Ovary (tissue), 7 donors: ENCODE measurements at regions not wholly inside any gene's neighbourhood (a gene's known extent, or its start where the extent isn't known, plus 50 kb on each side); places are given as distances from the start of the nearest gene placed in this dataset.
"Not testable (repeated sequence)": the region's sequence is repeated elsewhere in the genome, so short reads cannot be mapped to it uniquely, and the experiment has no call there.

Experiments
- DNase-seq, 5 donors: peaks; one replicate each; pipeline ENCODE4 v3.0.0-alpha.2; 2019 to 2020
- H3K27ac ChIP-seq, 2 donors: fragments of 200-600 bp; one replicate each; pipeline versions ENCODE4 v1.5.1 to v1.8.0; 2019 to 2022
- H3K27me3 ChIP-seq: fragments of 200-600 bp; one replicate; pipeline ENCODE4 v1.8.0; 2022
- H3K36me3 ChIP-seq: fragments of 200-600 bp; sonication (generic); one replicate; pipeline ENCODE4 v1.5.1; 2019
- H3K4me1 ChIP-seq: one replicate; pipeline ENCODE4 v1.8.1; 2013; ENCODE audit warnings: mild to moderate bottlenecking, moderate library complexity; ENCODE audit not compliant: insufficient read depth
- H3K4me3 ChIP-seq: fragments of 200-600 bp; sonication (generic); one replicate; pipeline ENCODE4 v1.5.1; 2017
- H3K9me3 ChIP-seq, 2 donors: fragments of 200-600 bp in 1 of 2; sonication (generic) in 1 of 2; one replicate each; pipeline versions ENCODE4 v1.5.1 to v1.8.1; 2013 to 2019; ENCODE audit warnings: mild to moderate bottlenecking in 1 of 2, moderate library complexity in 1 of 2
- EP300 ChIP-seq: sonication (generic); formaldehyde crosslinking; IDR thresholded peaks from one replicate; pipeline ENCODE4 v1.6.1; 2017; ENCODE audit warnings: antibody characterized with exemption
- POLR2A ChIP-seq: fragments of 450-650 bp; IDR thresholded peaks from one replicate; pipeline ENCODE4 v1.6.1; 2017; ENCODE audit warnings: antibody characterized with exemption, mild to moderate bottlenecking, moderate library complexity
- WGBS, 3 donors: extraction: QIAGEN DNeasy Blood & Tissue Kit in 1 of 3; methylation state at CpG; one replicate each; pipeline versions ENCODE4 v1.1.5 to v1.1.7; 2013 to 2017; 5-methylcytosine and 5-hydroxymethylcytosine counted together
- intact Hi-C, 4 donors: fragments of 100-400 bp; cut with DNase I; formaldehyde crosslinking; loops; one replicate each; pipeline versions ENCODE4 v1.11.0 to v1.15.1; 2022 to 2023
- TF ChIP-seq, protein P1 (sequence below), 3 donors: fragments of 450-650 bp in 2 of 3; fragments of 200-600 bp in 1 of 3; IDR thresholded peaks; one replicate each; pipeline versions ENCODE4 v1.5.1 to v1.8.0; 2016 to 2022; ENCODE audit warnings: antibody characterized with exemption in 3 of 3, mild to moderate bottlenecking in 1 of 3
- donor health status: DM: no; HTN: no; CAD: no; lungs with moderate emphysema.
- donor health status: DM: no; HTN: no; CAD: no.
- donor health status: Bipolar disorder and iron deficiency.
- donor health status: DM: no; HTN: no; CAD: no.
- donor health status: DM: yes; HTN: yes; CAD: no.

DNA sequence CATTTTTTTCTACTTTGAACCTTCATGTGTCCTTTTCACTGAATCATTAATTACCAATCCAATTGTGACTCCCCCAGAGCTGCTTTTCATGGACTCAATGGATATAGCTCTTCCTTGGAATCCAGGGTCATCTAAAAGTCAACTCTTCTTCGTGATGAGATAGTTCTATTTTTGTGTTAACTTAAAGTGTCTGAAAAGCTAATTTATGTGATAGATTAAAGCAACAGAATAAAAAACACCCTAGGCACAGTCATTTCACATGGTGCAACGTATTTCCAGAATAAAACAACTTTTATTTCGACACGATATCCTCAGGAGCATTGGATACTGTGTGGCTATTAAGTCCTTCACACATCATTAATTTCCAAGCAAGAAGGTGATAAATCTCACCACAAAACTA, 250.6 kb upstream of the SPHKAP start:
- TF ChIP-seq POLR2A: no peak
- no peak for TF ChIP-seq EP300
- TF ChIP-seq, protein P1, sequence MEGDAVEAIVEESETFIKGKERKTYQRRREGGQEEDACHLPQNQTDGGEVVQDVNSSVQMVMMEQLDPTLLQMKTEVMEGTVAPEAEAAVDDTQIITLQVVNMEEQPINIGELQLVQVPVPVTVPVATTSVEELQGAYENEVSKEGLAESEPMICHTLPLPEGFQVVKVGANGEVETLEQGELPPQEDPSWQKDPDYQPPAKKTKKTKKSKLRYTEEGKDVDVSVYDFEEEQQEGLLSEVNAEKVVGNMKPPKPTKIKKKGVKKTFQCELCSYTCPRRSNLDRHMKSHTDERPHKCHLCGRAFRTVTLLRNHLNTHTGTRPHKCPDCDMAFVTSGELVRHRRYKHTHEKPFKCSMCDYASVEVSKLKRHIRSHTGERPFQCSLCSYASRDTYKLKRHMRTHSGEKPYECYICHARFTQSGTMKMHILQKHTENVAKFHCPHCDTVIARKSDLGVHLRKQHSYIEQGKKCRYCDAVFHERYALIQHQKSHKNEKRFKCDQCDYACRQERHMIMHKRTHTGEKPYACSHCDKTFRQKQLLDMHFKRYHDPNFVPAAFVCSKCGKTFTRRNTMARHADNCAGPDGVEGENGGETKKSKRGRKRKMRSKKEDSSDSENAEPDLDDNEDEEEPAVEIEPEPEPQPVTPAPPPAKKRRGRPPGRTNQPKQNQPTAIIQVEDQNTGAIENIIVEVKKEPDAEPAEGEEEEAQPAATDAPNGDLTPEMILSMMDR (IDR thresholded peaks at IDR 0.05): no peak
- WGBS, 3 donors: 31 to 48% (median 43%) methylated on average over 4 of the region's 4 CpGs
- H3K27me3 ChIP-seq: no peaks in the 10 kb centered on the region
- intact Hi-C loops: no loop called here
- H3K9me3 ChIP-seq: no peaks in the 10 kb centered on the region
- no peaks in the 10 kb centered on the region for H3K4me1 ChIP-seq
- no peaks in the 10 kb centered on the region for H3K36me3 ChIP-seq
- DNase-seq: no peak
- no peak overlapping the region for H3K27ac ChIP-seq
- H3K4me3 ChIP-seq: no peak overlapping the region

DNA sequence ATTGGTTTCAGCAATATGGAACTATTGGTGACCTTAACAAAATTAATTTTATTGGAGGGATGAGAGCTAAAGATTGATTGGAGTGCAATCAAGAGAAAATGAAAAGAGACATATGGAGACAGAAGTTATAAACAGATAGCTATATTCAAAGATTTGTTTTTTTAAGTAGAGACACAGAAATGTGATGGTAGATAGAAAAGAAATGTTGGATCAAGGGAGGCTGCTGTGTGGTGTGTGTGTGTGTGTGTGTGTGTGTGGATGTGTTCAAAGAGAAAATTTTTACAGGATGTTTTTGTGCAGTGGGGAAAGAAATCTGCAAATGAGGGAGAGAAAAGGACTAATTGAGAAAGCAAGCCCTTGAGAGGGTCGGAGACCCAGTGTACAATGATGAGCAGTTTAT, 249.5 kb upstream of the SPHKAP start:
- no peak for DNase-seq
- Histone ChIP-seq H3K9me3 (no peaks in the 10 kb centered on the region), H3K4me3 (no peak overlapping the region), H3K4me1 (no peaks in the 10 kb centered on the region), H3K27me3 (no peaks in the 10 kb centered on the region), H3K36me3 (no peaks in the 10 kb centered on the region), H3K27ac (no peak overlapping the region)
- TF ChIP-seq, protein P1 (IDR thresholded peaks at IDR 0.05): no peak
- no peak for TF ChIP-seq POLR2A
- TF ChIP-seq EP300: no peak
- intact Hi-C loops: no loop called here
- WGBS, 3 donors: 47 to 78% (median 76%) methylated on average over 1 of the region's 1 CpG

DNA sequence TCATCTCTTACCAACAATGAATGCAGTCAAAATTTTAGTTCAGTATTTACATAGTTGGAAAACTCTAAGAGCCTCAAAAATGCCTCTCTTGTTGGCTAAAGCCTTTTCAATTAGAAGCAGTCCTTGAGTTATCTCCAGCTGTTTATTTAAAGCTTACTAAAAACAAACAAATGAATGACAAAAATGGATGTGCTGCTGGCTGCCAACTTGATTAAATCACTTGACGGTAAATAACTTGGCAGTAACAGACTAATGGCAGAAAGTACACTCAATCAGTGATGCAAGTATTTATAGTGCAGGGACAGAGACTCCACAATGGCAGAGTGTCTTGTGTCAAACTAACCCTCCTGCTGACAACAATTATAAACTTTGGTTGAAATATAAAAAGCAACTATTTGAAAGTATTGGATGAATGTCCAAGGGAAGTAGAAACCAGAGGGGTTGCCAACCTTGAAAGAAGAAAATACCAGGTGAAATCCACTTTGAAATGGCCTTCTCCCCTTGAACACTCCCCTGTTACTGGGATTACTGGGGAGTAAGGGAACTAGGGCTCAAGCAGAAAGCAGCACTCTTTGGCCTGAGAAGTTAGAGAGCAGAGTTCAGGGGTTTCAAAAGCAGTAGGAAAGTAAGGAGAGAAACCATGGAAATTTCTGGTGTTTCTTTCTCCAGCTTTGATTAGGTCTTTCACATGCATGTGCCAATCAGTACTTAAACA, 245.2 kb upstream of the SPHKAP start:
- TF ChIP-seq, protein P1 (IDR thresholded peaks at IDR 0.05): no peak
- TF ChIP-seq POLR2A (no peak), EP300 (no peak)
- 13 to 55% (median 22%) methylated on average over 1 of the region's 1 CpG for WGBS, 3 donors

DNA sequence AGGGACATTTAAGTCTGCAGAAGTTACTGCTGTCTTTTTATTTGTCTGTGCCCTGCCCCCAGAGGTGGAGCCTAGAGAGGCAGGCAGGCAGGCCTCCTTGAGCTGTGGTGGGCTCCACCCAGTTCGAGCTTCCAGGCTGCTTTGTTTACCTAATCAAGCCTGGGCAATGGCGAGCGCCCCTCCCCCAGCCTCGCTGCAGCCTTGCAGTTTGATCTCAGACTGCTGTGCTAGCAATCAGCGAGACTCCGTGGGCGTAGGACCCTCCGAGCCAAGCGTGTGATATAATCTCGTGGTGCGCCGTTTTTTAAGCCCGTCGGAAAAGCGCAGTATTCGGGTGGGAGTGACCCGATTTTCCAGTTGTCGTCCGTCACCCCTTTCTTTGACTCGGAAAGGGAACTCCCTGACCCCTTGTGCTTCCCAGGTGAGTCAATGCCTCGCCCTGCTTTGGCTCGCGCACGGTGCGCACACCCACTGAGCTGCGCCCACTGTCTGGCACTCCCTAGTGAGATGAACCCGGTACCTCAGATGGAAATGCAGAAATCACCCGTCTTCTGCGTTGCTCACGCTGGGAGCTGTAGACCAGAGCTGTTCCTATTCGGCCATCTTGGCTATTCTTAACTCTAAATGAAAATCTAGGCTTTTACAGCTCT, 244.0 kb upstream of the SPHKAP start:
- DNase-seq, H3K9me3 ChIP-seq, intact Hi-C loops, H3K4me3 ChIP-seq, H3K36me3 ChIP-seq, H3K4me1 ChIP-seq, H3K27ac ChIP-seq, H3K27me3 ChIP-seq: not testable (repeated sequence)
- 76 to 86% (median 82%) methylated on average over 27 to 31 of the region's 31 CpGs for WGBS, 3 donors

More for the DNA sequence above, 245.2 kb upstream of the SPHKAP start:
- Histone ChIP-seq H3K36me3 (no peaks in the 10 kb centered on the region), H3K27ac (no peak overlapping the region), H3K4me1 (no peaks in the 10 kb centered on the region), H3K9me3 (no peaks in the 10 kb centered on the region), H3K27me3 (no peaks in the 10 kb centered on the region), H3K4me3 (no peak overlapping the region)
- no peak for DNase-seq
- intact Hi-C loops: no loop called here

DNA sequence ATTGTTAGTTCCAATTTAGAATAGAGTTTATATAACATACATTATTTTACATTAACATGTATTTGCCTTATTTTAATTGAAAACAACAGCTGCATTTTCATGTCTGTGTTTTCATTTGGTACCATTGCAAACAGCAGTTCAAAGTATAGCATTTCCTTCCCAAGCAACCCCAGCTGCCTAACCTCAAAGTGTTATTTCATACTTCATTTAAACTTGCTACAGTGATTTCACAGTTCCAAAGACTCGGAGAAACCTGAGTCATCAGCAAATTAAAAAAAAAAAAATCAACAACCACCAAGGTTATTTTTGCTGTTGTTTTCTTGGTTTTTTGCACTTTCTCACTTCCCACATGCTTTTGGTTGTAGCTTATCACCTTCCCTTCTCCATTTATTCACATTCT, 236.5 kb upstream of the SPHKAP start:
- H3K27ac ChIP-seq: no peak overlapping the region
- 0 to 10% (median 2%) methylated on average over 1 of the region's 1 CpG for WGBS, 3 donors
- no peaks in the 10 kb centered on the region for H3K36me3 ChIP-seq
- DNase-seq: no peak
- no peaks in the 10 kb centered on the region for H3K4me1 ChIP-seq
- no peaks in the 10 kb centered on the region for H3K27me3 ChIP-seq
- no peak overlapping the region for H3K4me3 ChIP-seq
- TF ChIP-seq, protein P1 (IDR thresholded peaks at IDR 0.05): no peak
- TF ChIP-seq POLR2A (no peak), EP300 (no peak)
- intact Hi-C loops: no loop called here
- H3K9me3 ChIP-seq: no peaks in the 10 kb centered on the region
